Fibroblast of mammary gland (primary cell): ENCODE measurements at regions not wholly inside any gene's neighbourhood (a gene's known extent, or its start where the extent isn't known, plus 50 kb on each side); places are given as distances from the start of the nearest gene placed in this dataset.
A peak's percentile ranks its signal among the peaks of the same experiment; 100 is the strongest.
"Not testable (repeated sequence)": the region's sequence is repeated elsewhere in the genome, so short reads cannot be mapped to it uniquely, and the experiment has no call there.

Experiments
- DNase-seq: peaks from one replicate; pipeline ENCODE4 v3.0.0-alpha.2; 2010; ENCODE audit warnings: low read depth
- H3K4me3 ChIP-seq: 2 replicates; pipeline ENCODE4 v1.5.1; 2011; ENCODE audit warnings: low read depth, mild to moderate bottlenecking, low read length, moderate library complexity; ENCODE audit not compliant: control insufficient read depth
- CTCF ChIP-seq: conservative IDR thresholded peaks from 2 replicates; pipeline ENCODE4 v1.5.1; 2011; ENCODE audit warnings: low read depth, low read length, inconsistent platforms; ENCODE audit not compliant: control insufficient read depth, insufficient read depth

DNA sequence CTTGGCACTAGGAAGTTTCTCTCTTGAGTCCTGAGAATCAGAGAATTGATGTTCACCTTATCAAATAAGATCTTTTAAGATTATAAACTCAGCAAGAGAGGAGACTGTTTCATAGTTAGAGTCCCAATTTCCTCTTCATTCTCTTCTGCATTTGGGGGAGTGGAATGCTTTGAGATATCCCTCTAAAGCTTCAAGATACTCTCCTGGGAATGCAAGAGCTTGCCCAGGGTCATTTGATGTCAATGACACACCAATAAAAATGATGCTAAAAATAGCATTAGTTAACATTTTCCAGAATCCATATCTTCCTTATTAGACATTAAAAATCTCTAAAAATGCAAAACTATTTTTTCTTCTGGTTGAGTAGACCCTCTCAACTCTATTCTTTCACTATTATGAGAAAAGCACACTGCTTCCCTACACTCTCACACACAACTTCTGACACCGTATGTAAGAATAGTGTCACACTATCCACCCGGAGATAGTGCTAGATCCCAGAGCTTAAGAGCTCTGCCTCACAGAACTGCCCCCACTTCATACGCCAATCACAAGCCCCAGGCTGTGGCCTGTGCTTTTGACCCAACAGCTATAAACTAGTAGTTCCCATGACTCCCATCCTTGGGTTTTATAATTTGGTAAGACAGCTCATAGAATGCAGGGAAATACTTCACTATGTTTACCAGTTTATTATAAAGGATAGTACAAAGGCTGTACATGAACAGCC, 399.9 kb upstream of the RUNX1 start:
- H3K4me3 ChIP-seq = no peak overlapping the region
- DNase-seq = no peak
- no peak for TF ChIP-seq CTCF

GRCh38 chr21:35444391-35444790, 395.3 kb upstream of the RUNX1 start:
- TF ChIP-seq CTCF = no peak
- DNase-seq = no peak
- no peak overlapping the region for H3K4me3 ChIP-seq

GRCh38 chr21:35441868-35442582, 392.9 kb upstream of the RUNX1 start:
- TF ChIP-seq CTCF = peak; percentile 22
- no peak for DNase-seq
- no peak overlapping the region for H3K4me3 ChIP-seq

- H3K4me3 ChIP-seq = no peak overlapping the region
- DNase-seq = no peak
- no peak for TF ChIP-seq CTCF
These were observed 389.7 kb upstream of the RUNX1 start for GRCh38 chr21:35438643-35439404.

- DNase-seq = no peak
- no peak for TF ChIP-seq CTCF
- no peak overlapping the region for H3K4me3 ChIP-seq
These were observed 388.8 kb upstream of the RUNX1 start for GRCh38 chr21:35437941-35438340.

- no peak for DNase-seq
- TF ChIP-seq CTCF = no peak
- H3K4me3 ChIP-seq = no peak overlapping the region
These were observed 387.8 kb upstream of the RUNX1 start for GRCh38 chr21:35436899-35437298.

DNA sequence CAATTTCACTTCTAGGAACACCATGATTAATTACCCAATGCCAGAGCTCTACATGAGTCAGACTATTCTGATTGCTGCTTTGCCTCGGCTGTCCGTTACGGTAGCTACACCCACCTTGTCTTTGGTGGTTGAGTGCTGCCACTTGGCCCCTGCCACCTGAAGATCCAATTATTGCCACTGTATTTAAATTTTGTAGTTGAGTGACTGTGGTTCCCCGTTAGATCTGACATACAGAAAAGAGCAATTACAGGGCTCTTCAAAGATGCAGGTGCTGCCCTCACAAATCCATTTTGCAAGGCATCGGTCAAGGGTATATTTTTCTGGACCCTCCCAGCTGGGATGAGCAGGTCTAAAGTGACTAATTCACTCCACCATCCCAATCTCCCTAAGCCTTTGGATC, 383.5 kb upstream of the RUNX1 start:
- not testable (repeated sequence) for DNase-seq, H3K4me3 ChIP-seq
